ENCODE measurements at regions not wholly inside any gene's neighbourhood (a gene's known extent, or its start where the extent isn't known, plus 50 kb on each side); places are given as distances from the start of the nearest gene placed in this dataset.

DNA sequence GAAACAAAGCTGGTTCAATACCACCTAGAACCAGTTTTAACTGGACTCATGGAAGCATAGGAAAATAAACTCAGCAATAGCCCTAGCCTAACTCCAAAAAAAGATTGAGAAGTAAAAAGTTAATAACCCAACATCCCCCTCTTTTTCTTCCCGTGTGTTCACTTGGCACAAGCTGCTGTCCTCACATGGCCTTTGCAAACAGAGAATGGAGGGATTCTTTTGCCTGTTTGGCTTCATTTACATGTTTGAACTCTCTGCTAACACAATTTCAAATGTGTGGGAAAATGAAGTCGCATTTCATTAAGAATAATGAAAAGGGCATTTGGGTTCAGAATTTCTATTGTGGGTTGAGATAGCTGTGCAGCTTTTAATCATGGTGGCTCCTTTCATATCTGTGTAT lies 589.2 kb upstream of the LRRTM1 start:
- intact Hi-C loops (cut with DNase I): no loop called here
- 47 to 64% (median 56%) methylated on average over 2 of the region's 2 CpGs for WGBS, 4 donors
- H3K9me3 ChIP-seq: peaks cover 0 to 3% (median 0%) of the 10 kb centered on the region in 12 donors
- H3K36me3 ChIP-seq: no peaks in the 10 kb centered on the region
- H3K4me3 ChIP-seq: no peak overlapping the region
- no peaks in the 10 kb centered on the region for H3K4me1 ChIP-seq
- no peak for ATAC-seq
- no peaks in the 10 kb centered on the region for H3K27me3 ChIP-seq
- no peak for DNase-seq
- TF ChIP-seq, protein P1, sequence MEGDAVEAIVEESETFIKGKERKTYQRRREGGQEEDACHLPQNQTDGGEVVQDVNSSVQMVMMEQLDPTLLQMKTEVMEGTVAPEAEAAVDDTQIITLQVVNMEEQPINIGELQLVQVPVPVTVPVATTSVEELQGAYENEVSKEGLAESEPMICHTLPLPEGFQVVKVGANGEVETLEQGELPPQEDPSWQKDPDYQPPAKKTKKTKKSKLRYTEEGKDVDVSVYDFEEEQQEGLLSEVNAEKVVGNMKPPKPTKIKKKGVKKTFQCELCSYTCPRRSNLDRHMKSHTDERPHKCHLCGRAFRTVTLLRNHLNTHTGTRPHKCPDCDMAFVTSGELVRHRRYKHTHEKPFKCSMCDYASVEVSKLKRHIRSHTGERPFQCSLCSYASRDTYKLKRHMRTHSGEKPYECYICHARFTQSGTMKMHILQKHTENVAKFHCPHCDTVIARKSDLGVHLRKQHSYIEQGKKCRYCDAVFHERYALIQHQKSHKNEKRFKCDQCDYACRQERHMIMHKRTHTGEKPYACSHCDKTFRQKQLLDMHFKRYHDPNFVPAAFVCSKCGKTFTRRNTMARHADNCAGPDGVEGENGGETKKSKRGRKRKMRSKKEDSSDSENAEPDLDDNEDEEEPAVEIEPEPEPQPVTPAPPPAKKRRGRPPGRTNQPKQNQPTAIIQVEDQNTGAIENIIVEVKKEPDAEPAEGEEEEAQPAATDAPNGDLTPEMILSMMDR (IDR thresholded peaks at IDR 0.05): no peak
- no peak for TF ChIP-seq POLR2A (IDR thresholded peaks at IDR 0.05)
- no peak overlapping the region for H3K27ac ChIP-seq

DNA sequence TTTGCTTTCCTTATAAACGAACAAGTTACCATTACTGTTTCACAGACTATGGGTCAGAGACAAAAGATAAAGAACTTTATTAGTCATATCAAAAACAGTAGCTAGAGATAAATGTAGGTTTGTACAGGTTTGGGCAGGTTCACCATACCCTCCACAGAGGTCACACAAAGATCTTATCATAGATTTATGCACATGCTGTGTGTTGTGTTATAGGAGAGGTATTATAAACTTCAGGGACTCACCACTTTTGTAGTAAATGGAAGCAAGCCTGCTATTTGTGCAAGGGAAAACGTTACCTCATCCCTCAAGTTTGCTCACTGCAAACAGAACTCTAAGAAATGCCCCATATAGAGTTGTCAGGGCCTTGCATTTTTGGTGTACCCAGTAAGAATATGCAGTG lies 584.5 kb upstream of the LRRTM1 start:
- no peak for ATAC-seq
- intact Hi-C loops (cut with DNase I): no loop called here
- no peak for TF ChIP-seq POLR2A (IDR thresholded peaks at IDR 0.05)
- TF ChIP-seq, protein P1 (IDR thresholded peaks at IDR 0.05): no peak
- DNase-seq: no peak
- no peak overlapping the region for H3K4me3 ChIP-seq
- 50 to 62% (median 53%) methylated on average over 2 of the region's 2 CpGs for WGBS, 4 donors
- H3K27me3 ChIP-seq: no peaks in the 10 kb centered on the region
- H3K4me1 ChIP-seq: no peaks in the 10 kb centered on the region
- no peaks in the 10 kb centered on the region for H3K36me3 ChIP-seq
- H3K9me3 ChIP-seq: peaks cover 0 to 3% (median 0%) of the 10 kb centered on the region in 12 donors
- no peak overlapping the region for H3K27ac ChIP-seq

DNA sequence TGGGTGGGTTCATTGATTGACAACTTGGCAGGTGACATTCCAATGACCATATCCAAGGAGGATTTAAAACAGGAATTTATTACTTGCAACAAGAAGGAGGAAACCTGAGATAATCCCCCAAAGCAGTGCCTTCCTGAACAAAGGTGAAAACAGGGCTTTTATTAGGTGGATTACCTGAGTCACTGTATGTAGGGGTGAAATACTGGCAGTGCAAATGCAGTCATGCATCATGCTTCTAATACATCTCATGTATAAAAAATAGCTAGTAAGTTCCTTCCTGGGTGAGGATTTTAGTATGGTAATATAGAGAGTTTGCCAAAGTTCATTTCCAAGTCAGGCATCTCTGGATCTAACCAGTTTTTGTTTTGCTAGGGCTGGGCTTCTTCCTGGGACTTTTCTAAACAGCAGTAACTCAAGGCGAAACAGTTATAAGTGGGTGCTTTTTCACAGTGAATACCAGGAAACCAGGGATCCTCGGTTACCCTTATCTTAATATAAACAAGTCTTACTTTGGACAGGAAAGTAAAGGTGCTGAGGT lies 583.4 kb upstream of the LRRTM1 start:
- no peak overlapping the region for H3K4me3 ChIP-seq
- no peaks in the 10 kb centered on the region for H3K27me3 ChIP-seq
- H3K36me3 ChIP-seq: no peaks in the 10 kb centered on the region
- DNase-seq (no peak), ATAC-seq (no peak)
- no peaks in the 10 kb centered on the region for H3K4me1 ChIP-seq
- intact Hi-C loops (cut with DNase I): no loop called here
- WGBS, 4 donors: 43 to 54% (median 46%) methylated on average over 2 of the region's 2 CpGs
- no peak for TF ChIP-seq POLR2A (IDR thresholded peaks at IDR 0.05)
- TF ChIP-seq, protein P1 (IDR thresholded peaks at IDR 0.05): no peak
- H3K9me3 ChIP-seq: peaks cover 0 to 3% (median 0%) of the 10 kb centered on the region in 12 donors
- H3K27ac ChIP-seq: no peak overlapping the region

DNA sequence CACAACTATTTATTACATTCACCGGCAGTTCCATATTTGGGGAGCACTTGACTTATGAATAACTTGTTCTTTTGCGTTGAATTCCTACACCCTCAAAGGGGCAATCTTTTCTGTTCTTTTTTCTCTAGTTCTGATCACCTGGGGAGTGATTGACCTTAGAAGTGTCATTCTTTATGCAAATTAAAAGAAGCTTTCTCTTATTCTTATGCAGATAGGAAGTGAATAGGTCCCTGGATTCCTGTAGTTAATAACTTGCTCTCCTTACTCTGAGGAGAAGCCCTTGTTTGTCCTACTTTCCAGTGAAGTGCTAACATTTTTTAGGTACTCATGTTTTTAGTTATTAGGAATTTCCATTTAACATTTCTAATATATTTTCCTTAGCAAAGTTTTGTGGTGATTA lies 569.8 kb upstream of the LRRTM1 start:
- Histone ChIP-seq H3K36me3 (no peaks in the 10 kb centered on the region), H3K27ac (no peak overlapping the region), H3K9me3 (no peaks in the 10 kb centered on the region), H3K4me3 (no peak overlapping the region), H3K4me1 (no peaks in the 10 kb centered on the region), H3K27me3 (peaks cover 0 to 5% (median 0%) of the 10 kb centered on the region in 9 donors)
- ATAC-seq: no peak
- TF ChIP-seq, protein P1 (IDR thresholded peaks at IDR 0.05): no peak
- TF ChIP-seq POLR2A (IDR thresholded peaks at IDR 0.05): no peak
- intact Hi-C loops (cut with DNase I): no loop called here
- DNase-seq: no peak
- WGBS, 4 donors: 67 to 77% (median 70%) methylated on average over 2 of the region's 2 CpGs

Data from heart left ventricle (tissue), 16 donors.